ENCODE measurements at regions not wholly inside any gene's neighbourhood (a gene's known extent, or its start where the extent isn't known, plus 50 kb on each side); places are given as distances from the start of the nearest gene placed in this dataset.

GRCh38 chr11:129251067-129251466 lies 58.9 kb upstream of the ARHGAP32 start:
- TF ChIP-seq EZH2phosphoT487 (IDR thresholded peaks at IDR 0.05; ENCODE audit: insufficient read depth, low read depth) (no peak), EZH2 (IDR thresholded peaks at IDR 0.05; ENCODE audit: insufficient read depth, poor library complexity, severe bottlenecking) (no peak)
